HEK293 (cell line): ENCODE measurements at regions not wholly inside any gene's neighbourhood (a gene's known extent, or its start where the extent isn't known, plus 50 kb on each side); places are given as distances from the start of the nearest gene placed in this dataset.

ENCODE experiments used
- CTCF ChIA-PET: fragments of 350-600 bp; formaldehyde crosslinking; extraction: SDS; loops from one replicate; lab custom pipeline; 2021; ENCODE audit warnings: antibody characterized with exemption; lab: Yijun Ruan, JAX
- POLR2A ChIA-PET: fragments of 300-600 bp; formaldehyde crosslinking; extraction: SDS; loops from one replicate; lab custom pipeline; 2020; ENCODE audit warnings: antibody characterized with exemption, inconsistent platforms; lab: Yijun Ruan, JAX
- H3K27ac ChIP-seq: fragments of 200-500 bp; sonication (Bioruptor generic); 2 replicates; pipeline ENCODE4 v1.5.1; 2014; ENCODE audit warnings: low read depth, low read length, control low read depth, inconsistent platforms; ENCODE audit errors: extremely low read depth
- H3K36me3 ChIP-seq, 2 experiments: fragments of 200-500 bp in 1 of 2; sonication (Bioruptor generic) in 1 of 2; 1 replicate in 1 of 2; 2 replicates in 1 of 2; pipeline ENCODE4 v1.5.1; 2014 to 2017; ENCODE audit warnings: inconsistent platforms in 2 of 2, low read length in 2 of 2; ENCODE audit not compliant: control insufficient read depth in 2 of 2, insufficient read depth in 1 of 2
- H3K4me1 ChIP-seq: fragments of 200-500 bp; sonication (Bioruptor generic); 2 replicates; pipeline ENCODE4 v1.5.1; 2014; ENCODE audit warnings: mild to moderate bottlenecking, low read length, inconsistent platforms; ENCODE audit not compliant: control insufficient read depth, insufficient read depth
- H3K4me3 ChIP-seq: 2 replicates; pipeline ENCODE4 v1.5.1; 2011; ENCODE audit warnings: low read depth, mild to moderate bottlenecking, control low read depth, low read length, moderate library complexity
- H3K9me3 ChIP-seq: fragments of 200-500 bp; sonication (Bioruptor generic); 2 replicates; pipeline ENCODE4 v1.5.1; 2014; ENCODE audit warnings: low read depth, low read length, inconsistent platforms; ENCODE audit not compliant: control insufficient read depth, insufficient read depth
- EGR2 ChIP-seq: fragments of 450-650 bp; formaldehyde crosslinking; IDR thresholded peaks from 2 replicates; pipeline ENCODE4 v1.5.1; 2016; ENCODE audit warnings: low read depth, missing biosample characterization, missing genetic modification characterization
- HOXC10 ChIP-seq: sonication (generic); formaldehyde crosslinking; IDR thresholded peaks from 2 replicates; pipeline ENCODE4 v1.8.1; 2023; ENCODE audit warnings: mild to moderate bottlenecking, missing genetic modification reagents
- IKZF3 ChIP-seq: fragments of 450-650 bp; IDR thresholded peaks from 2 replicates; pipeline ENCODE4 v1.5.0; 2018; ENCODE audit warnings: missing biosample characterization, mild to moderate bottlenecking, missing genetic modification characterization, moderate library complexity
- SETDB1 ChIP-seq: IDR thresholded peaks from one replicate; pipeline ENCODE4 v1.6.1; 2017; ENCODE audit warnings: mild to moderate bottlenecking, low read length, moderate library complexity, mixed read lengths; ENCODE audit not compliant: insufficient read length
- YY1 ChIP-seq: fragments of 450-650 bp; formaldehyde crosslinking; IDR thresholded peaks from 2 replicates; pipeline ENCODE4 v1.5.1; 2018; ENCODE audit warnings: missing biosample characterization, missing genetic modification characterization
- ZFP37 ChIP-seq: fragments of 450-650 bp; formaldehyde crosslinking; IDR thresholded peaks from 2 replicates; pipeline ENCODE4 v1.5.1; 2016; ENCODE audit warnings: missing biosample characterization, missing genetic modification characterization
- ZFP41 ChIP-seq: fragments of 450-650 bp; formaldehyde crosslinking; IDR thresholded peaks from 2 replicates; pipeline ENCODE4 v1.5.1; 2016; ENCODE audit warnings: missing biosample characterization, missing genetic modification characterization, borderline replicate concordance
- ZNF140 ChIP-seq: fragments of 450-650 bp; formaldehyde crosslinking; IDR thresholded peaks from 2 replicates; pipeline ENCODE4 v1.5.1; 2016; ENCODE audit warnings: missing biosample characterization, missing genetic modification characterization
- ZNF221 ChIP-seq: fragments of 450-650 bp; formaldehyde crosslinking; IDR thresholded peaks from 2 replicates; pipeline ENCODE4 v1.5.1; 2017; ENCODE audit warnings: missing biosample characterization, missing genetic modification characterization, borderline replicate concordance
- ZNF335 ChIP-seq: fragments of 450-650 bp; formaldehyde crosslinking; conservative IDR thresholded peaks from 2 replicates; pipeline ENCODE4 v1.5.1; 2016; ENCODE audit warnings: missing biosample characterization, missing genetic modification characterization
- ZNF350 ChIP-seq: fragments of 450-650 bp; formaldehyde crosslinking; IDR thresholded peaks from 2 replicates; pipeline ENCODE4 v1.5.0; 2017; ENCODE audit warnings: missing biosample characterization, mild to moderate bottlenecking, missing genetic modification characterization
- ZNF394 ChIP-seq: fragments of 450-650 bp; formaldehyde crosslinking; IDR thresholded peaks from 2 replicates; pipeline ENCODE4 v1.5.1; 2016; ENCODE audit warnings: missing biosample characterization, missing genetic modification characterization, mild to moderate bottlenecking, moderate library complexity, borderline replicate concordance
- ZNF518A ChIP-seq: fragments of 450-650 bp; formaldehyde crosslinking; conservative IDR thresholded peaks from 2 replicates; pipeline ENCODE4 v1.5.1; 2016; ENCODE audit warnings: low read depth, missing biosample characterization, missing genetic modification characterization
- ZNF529 ChIP-seq: fragments of 450-650 bp; formaldehyde crosslinking; IDR thresholded peaks from 2 replicates; pipeline ENCODE4 v1.5.1; 2017; ENCODE audit warnings: missing genetic modification characterization, missing biosample characterization; ENCODE audit not compliant: insufficient replicate concordance
- ZNF623 ChIP-seq: fragments of 450-650 bp; formaldehyde crosslinking; IDR thresholded peaks from 2 replicates; pipeline ENCODE4 v1.5.1; 2016; ENCODE audit warnings: missing biosample characterization, missing genetic modification characterization
- ZNF645 ChIP-seq: fragments of 450-650 bp; formaldehyde crosslinking; IDR thresholded peaks from 2 replicates; pipeline ENCODE4; 2016; ENCODE audit warnings: missing biosample characterization, missing genetic modification characterization
- ZNF660 ChIP-seq: fragments of 450-650 bp; IDR thresholded peaks from 2 replicates; pipeline ENCODE4 v1.5.1; 2018; ENCODE audit warnings: missing biosample characterization, mild to moderate bottlenecking, missing genetic modification characterization
- ZNF701 ChIP-seq: fragments of 450-650 bp; formaldehyde crosslinking; IDR thresholded peaks from 2 replicates; pipeline ENCODE4 v1.5.1; 2016; ENCODE audit warnings: missing biosample characterization, missing genetic modification characterization
- ZNF791 ChIP-seq: fragments of 450-650 bp; formaldehyde crosslinking; IDR thresholded peaks from 2 replicates; pipeline ENCODE4 v1.5.1; 2016; ENCODE audit warnings: missing biosample characterization, missing genetic modification characterization
- TF ChIP-seq, protein P1 (sequence below): fragments of 450-650 bp; formaldehyde crosslinking; IDR thresholded peaks from 2 replicates; pipeline ENCODE4 v1.5.1; 2016; ENCODE audit warnings: missing biosample characterization, missing genetic modification characterization, borderline replicate concordance
- TF ChIP-seq, protein P2 (sequence below): fragments of 450-650 bp; IDR thresholded peaks from 2 replicates; pipeline ENCODE4 v1.5.1; 2018; ENCODE audit warnings: missing biosample characterization, mild to moderate bottlenecking, missing genetic modification characterization
- TF ChIP-seq, protein P3 (sequence below): fragments of 450-650 bp; formaldehyde crosslinking; IDR thresholded peaks from 2 replicates; pipeline ENCODE4 v1.5.1; 2016; ENCODE audit warnings: missing biosample characterization, missing genetic modification characterization

DNA sequence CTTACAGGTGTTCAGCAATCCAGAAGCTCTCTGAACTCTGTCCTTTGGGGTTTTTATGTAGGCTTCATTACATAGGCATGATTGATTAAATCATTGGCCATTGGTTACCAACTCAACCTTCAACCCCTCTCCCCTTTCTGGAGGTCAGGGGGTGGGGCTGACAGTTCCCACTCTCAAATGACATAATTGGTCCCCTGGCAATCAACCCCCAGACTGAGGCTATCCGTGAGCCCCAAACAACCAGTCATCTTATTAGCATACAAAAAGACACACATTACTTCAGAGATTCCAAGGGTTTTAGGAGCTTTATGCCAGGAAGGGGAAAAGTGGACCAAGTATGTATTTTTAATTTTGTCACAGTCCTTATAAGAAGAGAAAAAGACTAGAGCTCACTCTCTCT lies 92.1 kb downstream of the ZNF467 start (continued):
- TF ChIP-seq, protein P1, sequence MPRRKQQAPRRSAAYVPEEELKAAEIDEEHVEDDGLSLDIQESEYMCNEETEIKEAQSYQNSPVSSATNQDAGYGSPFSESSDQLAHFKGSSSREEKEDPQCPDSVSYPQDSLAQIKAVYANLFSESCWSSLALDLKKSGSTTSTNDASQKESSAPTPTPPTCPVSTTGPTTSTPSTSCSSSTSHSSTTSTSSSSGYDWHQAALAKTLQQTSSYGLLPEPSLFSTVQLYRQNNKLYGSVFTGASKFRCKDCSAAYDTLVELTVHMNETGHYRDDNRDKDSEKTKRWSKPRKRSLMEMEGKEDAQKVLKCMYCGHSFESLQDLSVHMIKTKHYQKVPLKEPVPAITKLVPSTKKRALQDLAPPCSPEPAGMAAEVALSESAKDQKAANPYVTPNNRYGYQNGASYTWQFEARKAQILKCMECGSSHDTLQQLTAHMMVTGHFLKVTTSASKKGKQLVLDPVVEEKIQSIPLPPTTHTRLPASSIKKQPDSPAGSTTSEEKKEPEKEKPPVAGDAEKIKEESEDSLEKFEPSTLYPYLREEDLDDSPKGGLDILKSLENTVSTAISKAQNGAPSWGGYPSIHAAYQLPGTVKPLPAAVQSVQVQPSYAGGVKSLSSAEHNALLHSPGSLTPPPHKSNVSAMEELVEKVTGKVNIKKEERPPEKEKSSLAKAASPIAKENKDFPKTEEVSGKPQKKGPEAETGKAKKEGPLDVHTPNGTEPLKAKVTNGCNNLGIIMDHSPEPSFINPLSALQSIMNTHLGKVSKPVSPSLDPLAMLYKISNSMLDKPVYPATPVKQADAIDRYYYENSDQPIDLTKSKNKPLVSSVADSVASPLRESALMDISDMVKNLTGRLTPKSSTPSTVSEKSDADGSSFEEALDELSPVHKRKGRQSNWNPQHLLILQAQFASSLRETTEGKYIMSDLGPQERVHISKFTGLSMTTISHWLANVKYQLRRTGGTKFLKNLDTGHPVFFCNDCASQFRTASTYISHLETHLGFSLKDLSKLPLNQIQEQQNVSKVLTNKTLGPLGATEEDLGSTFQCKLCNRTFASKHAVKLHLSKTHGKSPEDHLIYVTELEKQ = no peak
- TF ChIP-seq ZFP41 = no peak
- no peak for TF ChIP-seq EGR2 (tag by site-specific recombination)
- no peak for TF ChIP-seq ZNF335 (tag by site-specific recombination)
- TF ChIP-seq SETDB1 = no peak
- no peak for TF ChIP-seq ZNF350 (tag by site-specific recombination)
- TF ChIP-seq, all 188 proteins: peak for 0

DNA sequence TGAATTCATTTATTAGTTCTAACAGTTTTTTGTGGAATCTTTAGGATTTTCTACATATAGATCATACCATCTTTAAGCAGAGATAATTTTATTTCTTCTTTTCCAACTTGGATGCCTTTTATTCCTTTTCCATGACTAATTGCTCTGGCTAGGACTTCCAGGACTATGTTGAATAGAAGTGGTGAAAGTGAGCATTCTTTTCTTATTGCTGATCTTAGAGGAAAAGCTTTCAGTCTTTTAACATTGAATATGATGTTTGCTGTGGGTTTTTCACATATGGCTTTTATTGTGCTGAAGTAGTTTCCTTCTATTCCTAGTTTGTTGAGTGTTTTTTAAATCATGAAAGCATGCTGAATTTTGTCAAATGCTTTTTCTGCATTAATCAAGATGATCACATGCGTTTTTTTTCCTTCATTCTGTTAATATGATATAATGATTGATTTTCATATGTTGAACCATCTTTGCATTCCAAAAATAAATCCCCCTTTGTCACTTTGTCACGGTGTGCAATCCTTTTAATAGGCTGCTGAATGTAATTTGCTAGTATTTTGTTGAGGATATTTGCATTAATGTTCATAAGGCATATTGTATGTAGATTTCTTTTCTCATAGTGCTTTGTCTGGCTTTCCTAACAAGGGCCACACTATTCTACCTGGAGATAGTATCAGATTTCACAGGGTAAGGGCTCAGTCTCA lies 92.9 kb downstream of the ZNF467 start:
- no peaks in the 10 kb centered on the region for H3K9me3 ChIP-seq
- H3K27ac ChIP-seq = no peak overlapping the region
- POLR2A ChIA-PET = no interaction called here
- H3K4me1 ChIP-seq = no peaks in the 10 kb centered on the region
- TF ChIP-seq ZNF660 (no peak), ZNF701 (tag by site-specific recombination) (no peak), ZNF140 (tag by site-specific recombination) (no peak), YY1 (no peak), ZNF791 (tag by site-specific recombination) (no peak), ZNF394 (tag by site-specific recombination) (no peak), ZFP37 (tag by site-specific recombination) (no peak), ZNF645 (no peak), ZNF518A (tag by site-specific recombination) (no peak), ZNF623 (tag by site-specific recombination) (no peak), HOXC10 (CRISPR knock-in tag) (no peak), ZNF221 (tag by site-specific recombination) (no peak), ZNF529 (tag by site-specific recombination) (no peak), IKZF3 (tag by site-specific recombination) (no peak)
- TF ChIP-seq, protein P2, sequence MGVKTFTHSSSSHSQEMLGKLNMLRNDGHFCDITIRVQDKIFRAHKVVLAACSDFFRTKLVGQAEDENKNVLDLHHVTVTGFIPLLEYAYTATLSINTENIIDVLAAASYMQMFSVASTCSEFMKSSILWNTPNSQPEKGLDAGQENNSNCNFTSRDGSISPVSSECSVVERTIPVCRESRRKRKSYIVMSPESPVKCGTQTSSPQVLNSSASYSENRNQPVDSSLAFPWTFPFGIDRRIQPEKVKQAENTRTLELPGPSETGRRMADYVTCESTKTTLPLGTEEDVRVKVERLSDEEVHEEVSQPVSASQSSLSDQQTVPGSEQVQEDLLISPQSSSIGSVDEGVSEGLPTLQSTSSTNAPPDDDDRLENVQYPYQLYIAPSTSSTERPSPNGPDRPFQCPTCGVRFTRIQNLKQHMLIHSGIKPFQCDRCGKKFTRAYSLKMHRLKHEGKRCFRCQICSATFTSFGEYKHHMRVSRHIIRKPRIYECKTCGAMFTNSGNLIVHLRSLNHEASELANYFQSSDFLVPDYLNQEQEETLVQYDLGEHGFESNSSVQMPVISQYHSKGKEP (tag by site-specific recombination) = no peak
- TF ChIP-seq, protein P3, sequence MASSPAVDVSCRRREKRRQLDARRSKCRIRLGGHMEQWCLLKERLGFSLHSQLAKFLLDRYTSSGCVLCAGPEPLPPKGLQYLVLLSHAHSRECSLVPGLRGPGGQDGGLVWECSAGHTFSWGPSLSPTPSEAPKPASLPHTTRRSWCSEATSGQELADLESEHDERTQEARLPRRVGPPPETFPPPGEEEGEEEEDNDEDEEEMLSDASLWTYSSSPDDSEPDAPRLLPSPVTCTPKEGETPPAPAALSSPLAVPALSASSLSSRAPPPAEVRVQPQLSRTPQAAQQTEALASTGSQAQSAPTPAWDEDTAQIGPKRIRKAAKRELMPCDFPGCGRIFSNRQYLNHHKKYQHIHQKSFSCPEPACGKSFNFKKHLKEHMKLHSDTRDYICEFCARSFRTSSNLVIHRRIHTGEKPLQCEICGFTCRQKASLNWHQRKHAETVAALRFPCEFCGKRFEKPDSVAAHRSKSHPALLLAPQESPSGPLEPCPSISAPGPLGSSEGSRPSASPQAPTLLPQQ (tag by site-specific recombination) = no peak
- CTCF ChIA-PET = interaction anchor here (0.7 to 3.7 kb wide), 5 partner anchors 8 to 62 kb away, joined by 4 to 14 read pairs (median 5); no protein-coding TSS in a partner anchor
- no peaks in the 10 kb centered on the region for H3K36me3 ChIP-seq
- H3K4me3 ChIP-seq = no peak overlapping the region
